Stomach (tissue), 4 donors: ENCODE measurements at regions not wholly inside any gene's neighbourhood (a gene's known extent, or its start where the extent isn't known, plus 50 kb on each side); places are given as distances from the start of the nearest gene placed in this dataset.

Experiments
- POLR2A ChIP-seq, 4 donors: fragments of 450-650 bp; IDR thresholded peaks; one replicate each; pipeline ENCODE4 v1.6.1; 2016; ENCODE audit warnings: antibody characterized with exemption in 4 of 4, control low read depth in 2 of 4, mild to moderate bottlenecking in 1 of 4, moderate library complexity in 1 of 4
- TF ChIP-seq, protein P1 (sequence below), 7 experiments: fragments of 450-650 bp in 4 of 7; fragments of 200-600 bp in 3 of 7; sonication (generic) in 3 of 7; IDR thresholded peaks; one replicate each; pipeline ENCODE4 v1.5.1; 2016 to 2019; ENCODE audit warnings: antibody characterized with exemption in 7 of 7, control low read depth in 2 of 7, mild to moderate bottlenecking in 1 of 7

DNA sequence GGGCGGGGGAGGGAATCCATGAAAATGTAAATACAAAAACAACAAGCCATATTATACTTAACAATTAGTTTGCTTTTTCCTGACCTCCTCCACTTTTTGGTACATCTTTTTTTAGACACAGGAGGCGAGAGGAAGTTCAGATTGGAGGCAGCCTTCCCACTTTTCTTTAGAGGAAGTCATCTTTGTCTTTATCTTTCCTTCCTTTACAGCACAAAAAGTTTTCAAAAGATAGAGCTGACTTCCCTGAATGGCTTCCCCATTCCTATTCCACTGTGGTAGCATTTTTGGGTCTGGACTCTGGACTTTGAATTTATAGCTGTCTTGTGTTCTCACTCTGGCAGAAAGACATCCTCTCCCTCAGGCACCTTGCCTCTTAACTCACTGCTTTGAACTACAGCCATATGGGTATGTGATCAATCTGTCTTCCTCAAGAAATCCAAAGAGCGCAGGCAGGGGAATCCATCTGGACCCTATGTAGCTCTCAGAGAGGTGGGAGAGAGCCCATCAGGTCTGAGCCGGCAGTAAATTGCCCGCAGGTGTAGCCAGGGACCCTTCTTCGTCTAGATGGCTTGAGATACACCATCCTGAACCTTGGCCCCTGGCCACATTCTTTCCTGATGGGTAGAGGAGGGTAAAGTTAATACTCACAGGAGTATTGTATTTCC, 101.9 kb downstream of the AQP4 start:
- TF ChIP-seq, protein P1, sequence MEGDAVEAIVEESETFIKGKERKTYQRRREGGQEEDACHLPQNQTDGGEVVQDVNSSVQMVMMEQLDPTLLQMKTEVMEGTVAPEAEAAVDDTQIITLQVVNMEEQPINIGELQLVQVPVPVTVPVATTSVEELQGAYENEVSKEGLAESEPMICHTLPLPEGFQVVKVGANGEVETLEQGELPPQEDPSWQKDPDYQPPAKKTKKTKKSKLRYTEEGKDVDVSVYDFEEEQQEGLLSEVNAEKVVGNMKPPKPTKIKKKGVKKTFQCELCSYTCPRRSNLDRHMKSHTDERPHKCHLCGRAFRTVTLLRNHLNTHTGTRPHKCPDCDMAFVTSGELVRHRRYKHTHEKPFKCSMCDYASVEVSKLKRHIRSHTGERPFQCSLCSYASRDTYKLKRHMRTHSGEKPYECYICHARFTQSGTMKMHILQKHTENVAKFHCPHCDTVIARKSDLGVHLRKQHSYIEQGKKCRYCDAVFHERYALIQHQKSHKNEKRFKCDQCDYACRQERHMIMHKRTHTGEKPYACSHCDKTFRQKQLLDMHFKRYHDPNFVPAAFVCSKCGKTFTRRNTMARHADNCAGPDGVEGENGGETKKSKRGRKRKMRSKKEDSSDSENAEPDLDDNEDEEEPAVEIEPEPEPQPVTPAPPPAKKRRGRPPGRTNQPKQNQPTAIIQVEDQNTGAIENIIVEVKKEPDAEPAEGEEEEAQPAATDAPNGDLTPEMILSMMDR (IDR thresholded peaks at IDR 0.05) = no peak
- TF ChIP-seq POLR2A (IDR thresholded peaks at IDR 0.05) = no peak
